Eye (tissue), 1 donor: ENCODE measurements at regions not wholly inside any gene's neighbourhood (a gene's known extent, or its start where the extent isn't known, plus 50 kb on each side); places are given as distances from the start of the nearest gene placed in this dataset.
"Not testable (repeated sequence)": the region's sequence is repeated elsewhere in the genome, so short reads cannot be mapped to it uniquely, and the experiment has no call there.

ENCODE experiments used
- DNase-seq: peaks from one replicate; pipeline ENCODE4 v3.0.0-alpha.2; 2015

DNA sequence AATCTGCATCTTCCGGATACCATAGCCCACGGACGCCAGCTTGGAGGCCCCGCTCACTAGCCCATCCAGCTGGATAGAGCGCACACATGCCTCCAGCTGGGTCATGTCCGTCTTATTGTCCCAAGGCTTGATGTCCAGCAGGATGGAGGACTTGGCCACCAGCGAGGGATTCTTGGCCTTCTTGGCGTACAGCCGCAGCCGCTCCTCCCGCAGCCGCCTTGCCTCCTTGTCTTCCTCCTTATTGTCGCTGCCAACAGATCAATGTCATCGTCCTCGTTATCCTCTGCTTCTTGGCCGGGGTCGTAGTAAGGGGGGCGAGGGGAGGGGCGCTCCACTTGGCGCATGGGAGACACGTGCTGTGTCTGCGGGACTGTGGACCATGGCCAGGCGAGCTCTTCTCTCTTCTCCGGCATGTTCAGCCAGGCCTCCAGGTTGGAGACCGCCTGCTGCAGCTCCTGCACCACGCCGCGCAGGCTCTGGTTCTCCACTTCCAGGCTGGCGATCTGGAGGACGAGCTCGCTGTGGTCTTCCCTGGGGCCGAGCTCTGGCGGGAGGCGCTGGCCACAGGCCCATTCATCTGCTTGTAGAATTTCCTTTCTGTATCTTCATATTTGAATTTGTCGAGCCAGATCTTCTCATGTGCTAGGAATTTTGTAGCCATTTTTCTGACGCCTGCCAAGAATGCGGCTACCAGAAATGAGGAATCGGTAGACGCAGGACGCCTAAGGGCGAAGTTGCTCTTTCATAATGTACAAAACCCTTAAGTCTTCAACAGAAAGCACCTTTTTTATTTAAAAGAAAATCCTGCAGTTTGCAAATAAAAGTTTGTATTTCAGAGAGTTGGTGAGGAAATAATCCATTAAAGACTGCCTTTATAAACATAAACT is 60.1 kb upstream of the PTPRK start:
- DNase-seq: no peak

DNA sequence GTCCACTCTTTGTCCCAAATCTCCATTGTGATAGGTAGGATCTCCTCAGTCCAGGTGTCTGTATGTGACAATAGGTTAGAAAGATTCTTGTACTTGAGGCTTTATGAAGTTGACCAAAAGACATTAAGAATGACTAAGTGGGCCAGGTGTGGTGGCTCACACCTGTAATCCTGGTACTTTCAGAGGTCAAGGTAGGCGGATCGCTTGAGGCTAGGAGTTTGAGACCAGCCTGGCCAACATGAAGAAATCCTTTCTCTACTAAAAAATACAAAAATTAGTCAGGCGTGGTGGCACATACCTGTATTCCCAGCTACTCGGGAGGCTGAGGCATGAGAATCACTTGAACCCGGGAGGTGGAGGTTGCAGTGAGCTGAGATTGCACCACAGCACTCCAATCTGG is 54.9 kb upstream of the PTPRK start:
- DNase-seq: not testable (repeated sequence)

DNA sequence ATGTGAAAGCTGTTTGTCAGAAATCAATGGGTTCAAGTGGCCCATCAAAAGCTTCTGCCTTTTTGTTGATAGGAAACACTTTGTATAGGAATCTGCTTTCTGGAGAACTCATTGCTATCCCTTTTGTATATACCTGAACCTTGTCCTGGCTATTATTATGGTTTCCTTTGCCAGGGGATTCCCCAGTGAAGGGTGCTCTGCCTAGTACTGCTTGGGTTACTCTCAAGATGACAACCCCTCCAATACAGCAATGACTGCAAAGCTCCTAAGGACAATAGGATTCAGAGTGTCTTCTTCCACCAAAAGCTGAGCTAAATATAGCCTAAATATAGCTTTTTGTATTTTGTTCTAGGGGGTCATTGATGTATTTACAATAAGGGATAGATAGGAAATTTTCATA is 54.0 kb upstream of the PTPRK start:
- no peak for DNase-seq

DNA sequence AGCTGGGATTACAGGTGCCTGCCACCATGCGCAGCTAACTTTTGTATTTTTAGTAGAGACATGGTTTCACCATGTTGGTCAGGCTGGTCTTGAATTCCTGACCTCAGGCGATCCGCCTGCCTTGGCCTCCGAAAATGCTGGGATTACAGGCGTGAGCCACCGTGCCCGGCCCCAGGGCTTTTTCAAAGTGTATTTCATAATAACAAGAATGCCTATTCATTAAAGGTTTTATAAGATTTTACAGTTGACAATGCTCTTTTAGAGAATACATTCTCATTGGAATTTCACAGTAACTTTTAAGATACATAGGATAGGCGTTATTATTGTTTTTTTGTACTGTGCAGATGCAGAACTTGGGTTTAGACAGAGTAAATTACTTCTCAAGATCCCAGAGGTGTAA is 52.6 kb upstream of the PTPRK start:
- no peak for DNase-seq

DNA sequence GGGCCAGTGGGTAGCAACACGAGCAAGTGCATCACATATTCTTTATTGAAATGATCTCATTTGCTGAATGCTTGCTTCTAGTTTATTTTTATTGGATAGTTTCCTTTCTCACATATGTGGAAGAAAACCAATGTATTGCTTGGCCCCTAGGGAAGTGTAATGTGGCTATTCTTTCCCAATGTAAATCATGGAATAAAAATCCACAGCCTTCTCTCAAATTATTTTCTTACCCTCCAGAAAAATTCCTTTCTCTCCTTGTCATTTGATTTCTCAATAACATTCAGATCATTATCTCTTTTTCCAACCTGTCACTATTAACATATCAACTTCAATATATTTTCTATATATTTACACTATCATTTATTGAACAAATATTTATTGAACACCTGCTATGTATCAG is 51.9 kb upstream of the PTPRK start:
- DNase-seq: no peak

DNA sequence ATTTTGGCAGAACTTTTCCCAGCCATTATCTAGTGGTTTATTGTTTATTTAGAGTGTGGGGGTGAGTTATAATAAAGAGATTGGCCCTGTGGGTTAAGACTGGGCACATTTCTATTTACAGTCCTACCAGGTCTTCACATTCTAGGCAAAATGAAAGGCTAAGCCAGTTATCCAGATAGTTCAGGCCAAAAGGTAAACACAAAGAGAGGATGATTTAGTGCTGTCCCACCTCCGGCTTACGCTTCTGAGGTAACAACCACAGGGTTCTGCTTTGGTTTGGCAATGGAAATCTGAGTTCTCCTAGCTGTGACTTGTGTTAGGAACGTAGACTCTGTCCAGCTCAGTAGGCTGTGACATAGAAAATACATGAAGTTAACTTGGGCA is 50.3 kb upstream of the PTPRK start:
- no peak for DNase-seq

DNA sequence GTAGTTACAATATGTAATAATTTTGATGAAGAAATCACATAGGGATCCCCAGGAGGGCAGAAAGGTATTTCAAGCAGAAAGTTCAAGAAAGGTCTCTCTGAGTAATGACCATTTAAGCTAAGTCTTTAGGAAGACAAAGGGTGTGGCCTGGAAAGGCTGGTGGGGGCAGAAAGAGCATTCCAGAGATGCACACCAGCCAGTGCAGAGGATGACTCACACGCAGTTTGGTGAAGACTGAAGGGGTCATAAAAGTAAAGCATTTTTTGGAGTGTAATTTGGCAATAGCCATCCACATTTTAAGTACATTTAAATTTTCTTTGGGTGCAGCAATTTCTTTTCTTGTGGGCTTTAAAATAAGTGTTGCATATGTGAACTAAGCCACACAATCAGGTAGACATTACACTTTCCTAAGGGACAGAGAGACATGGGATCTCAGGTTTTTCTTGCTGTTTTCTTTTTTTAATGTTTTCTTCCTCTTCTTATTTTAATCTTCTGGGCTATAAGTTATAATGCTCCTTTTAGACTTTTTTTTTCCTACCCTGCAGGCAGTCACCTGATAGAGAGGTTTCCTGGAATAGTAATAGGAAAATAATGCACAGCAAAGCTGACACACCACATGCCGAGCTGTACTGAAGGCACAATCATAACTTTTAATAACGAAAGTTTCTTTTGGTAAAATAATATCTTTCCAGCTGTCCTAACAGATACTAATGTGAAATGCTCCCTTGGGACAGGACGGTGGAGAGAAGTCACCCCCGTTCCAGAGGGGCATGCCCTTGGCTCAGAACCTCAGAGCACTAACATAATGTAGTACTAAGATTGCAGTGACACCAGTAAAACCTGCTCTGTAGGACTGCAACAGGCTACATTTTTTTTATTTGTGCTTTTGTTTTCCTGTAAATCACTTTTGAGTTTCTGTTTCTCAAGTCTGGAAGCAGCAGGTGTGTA is 49.6 kb upstream of the PTPRK start:
- DNase-seq: peak; percentile 1
